ENCODE measurements at regions not wholly inside any gene's neighbourhood (a gene's known extent, or its start where the extent isn't known, plus 50 kb on each side); places are given as distances from the start of the nearest gene placed in this dataset.

DNA sequence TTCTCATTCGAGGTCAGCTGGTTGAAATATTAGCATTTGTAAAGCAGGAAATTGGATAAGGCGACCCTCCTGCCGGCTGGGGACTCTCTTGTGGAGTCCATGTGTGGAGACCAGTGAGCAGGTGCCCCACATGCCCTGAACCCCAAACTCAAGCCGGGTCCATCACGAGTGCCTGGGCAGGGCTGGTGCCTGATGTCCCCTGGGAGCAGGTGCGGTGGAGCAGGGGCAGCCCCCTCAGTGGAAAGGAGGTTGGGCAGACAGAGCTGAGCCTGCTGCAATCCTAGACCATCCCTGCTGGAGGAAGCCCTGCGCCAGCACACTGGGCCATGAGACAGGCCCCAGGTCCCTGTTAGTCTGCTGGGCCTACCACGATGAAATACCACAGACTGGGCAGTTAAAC lies 395.6 kb downstream of the NPHP4 start:
- TF ChIP-seq, protein P1, sequence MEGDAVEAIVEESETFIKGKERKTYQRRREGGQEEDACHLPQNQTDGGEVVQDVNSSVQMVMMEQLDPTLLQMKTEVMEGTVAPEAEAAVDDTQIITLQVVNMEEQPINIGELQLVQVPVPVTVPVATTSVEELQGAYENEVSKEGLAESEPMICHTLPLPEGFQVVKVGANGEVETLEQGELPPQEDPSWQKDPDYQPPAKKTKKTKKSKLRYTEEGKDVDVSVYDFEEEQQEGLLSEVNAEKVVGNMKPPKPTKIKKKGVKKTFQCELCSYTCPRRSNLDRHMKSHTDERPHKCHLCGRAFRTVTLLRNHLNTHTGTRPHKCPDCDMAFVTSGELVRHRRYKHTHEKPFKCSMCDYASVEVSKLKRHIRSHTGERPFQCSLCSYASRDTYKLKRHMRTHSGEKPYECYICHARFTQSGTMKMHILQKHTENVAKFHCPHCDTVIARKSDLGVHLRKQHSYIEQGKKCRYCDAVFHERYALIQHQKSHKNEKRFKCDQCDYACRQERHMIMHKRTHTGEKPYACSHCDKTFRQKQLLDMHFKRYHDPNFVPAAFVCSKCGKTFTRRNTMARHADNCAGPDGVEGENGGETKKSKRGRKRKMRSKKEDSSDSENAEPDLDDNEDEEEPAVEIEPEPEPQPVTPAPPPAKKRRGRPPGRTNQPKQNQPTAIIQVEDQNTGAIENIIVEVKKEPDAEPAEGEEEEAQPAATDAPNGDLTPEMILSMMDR (conservative IDR thresholded peaks at IDR 0.05; ENCODE audit: low read length) = no peak
- DNase-seq (ENCODE audit: low read depth) = no peak
- H3K4me3 ChIP-seq (ENCODE audit: low read length) = no peak overlapping the region

DNA sequence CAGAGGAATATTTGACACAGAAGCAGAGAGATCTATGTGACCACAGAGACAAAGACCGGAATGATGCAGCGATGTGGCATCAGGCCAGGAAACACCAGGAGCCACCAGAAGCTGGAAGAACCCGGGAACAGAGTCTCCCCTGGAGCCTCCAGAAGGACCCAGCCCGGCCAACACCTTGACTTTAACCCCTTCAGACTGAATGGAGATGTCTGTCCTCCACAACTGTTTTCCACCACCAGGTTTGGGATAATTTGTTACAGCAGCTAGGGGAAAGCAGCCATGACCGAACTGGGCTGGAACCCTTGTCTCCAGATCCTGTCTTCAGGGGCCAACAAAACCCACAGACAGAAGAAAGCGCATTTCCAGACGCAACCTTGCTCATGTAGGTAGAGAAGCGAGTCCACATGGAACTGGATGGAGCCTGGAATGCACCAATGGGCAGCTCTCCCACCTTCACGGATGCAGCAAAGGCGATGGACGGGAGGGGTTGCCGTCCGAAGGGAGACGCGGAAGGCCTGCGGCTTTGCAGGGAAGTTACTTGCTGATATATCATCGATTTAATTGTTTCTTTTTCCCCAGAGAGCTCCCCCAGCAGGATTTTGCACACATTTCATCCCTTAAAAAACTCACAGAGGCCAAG lies 396.6 kb downstream of the NPHP4 start:
- TF ChIP-seq, protein P1 (conservative IDR thresholded peaks at IDR 0.05; ENCODE audit: low read length) = no peak
- H3K4me3 ChIP-seq (ENCODE audit: low read length) = no peak overlapping the region
- no peak for DNase-seq (ENCODE audit: low read depth)

DNA sequence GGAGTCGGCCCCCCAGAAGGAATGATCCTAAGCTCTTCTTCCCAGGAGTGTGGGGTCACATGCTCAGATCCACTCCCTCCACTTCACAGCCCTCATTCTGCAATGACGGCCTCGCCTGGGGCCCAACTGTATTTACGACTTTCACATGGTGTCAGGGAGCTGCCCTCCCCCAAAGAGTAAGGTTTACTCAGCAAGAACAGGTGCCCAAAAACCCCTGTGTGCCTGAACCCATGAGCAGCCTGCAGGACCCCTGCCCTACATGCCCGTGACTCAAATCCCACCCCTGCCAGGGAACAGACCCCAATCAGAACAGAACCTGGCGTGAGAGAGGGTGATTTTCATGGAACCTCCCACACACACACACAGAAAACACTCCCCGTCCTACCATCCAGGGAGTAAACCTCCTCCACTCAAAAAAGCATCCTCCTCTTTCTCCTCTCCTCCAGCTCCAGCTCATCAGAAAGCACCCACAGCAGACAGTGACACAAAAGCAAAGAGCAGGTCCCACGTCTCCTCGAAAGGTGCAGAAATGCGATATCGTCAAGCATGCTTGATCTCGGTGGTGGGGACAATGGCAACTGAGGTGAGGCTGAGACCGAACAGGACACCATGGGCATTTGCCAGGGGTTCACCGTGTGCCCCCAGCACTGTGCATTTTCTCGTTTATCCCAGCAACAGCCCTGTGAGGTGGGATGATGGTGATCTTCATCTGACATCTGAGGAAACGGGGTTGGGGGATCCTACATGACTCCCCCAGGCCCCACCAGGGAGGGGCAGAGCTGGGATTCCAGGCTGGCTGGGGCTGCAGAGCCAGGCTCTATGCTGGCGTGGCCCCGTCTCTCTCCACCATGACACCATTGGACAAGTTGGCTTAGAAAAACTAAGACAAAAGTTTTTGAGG lies 397.9 kb downstream of the NPHP4 start:
- TF ChIP-seq, protein P1 (conservative IDR thresholded peaks at IDR 0.05; ENCODE audit: low read length) = no peak
- H3K4me3 ChIP-seq (ENCODE audit: low read length) = no peak overlapping the region
- no peak for DNase-seq (ENCODE audit: low read depth)

DNA sequence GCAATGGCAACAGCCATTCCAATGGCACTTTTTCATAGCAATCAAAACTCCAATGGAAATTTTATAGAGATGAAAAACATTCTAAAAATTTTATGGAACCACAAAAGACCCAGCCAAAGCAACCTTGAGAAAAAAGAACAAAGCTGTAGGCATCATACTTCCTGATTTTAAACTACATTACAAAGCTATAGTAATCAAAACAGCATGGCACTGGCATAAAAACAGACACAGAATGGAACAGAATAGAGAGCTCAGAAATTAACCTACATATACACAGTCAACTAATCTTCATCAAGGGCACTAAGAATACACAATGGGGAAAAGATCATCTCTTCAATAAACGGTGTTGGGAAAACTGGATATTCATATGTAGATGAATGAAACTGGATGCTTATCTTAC lies 401.5 kb downstream of the NPHP4 start:
- H3K4me3 ChIP-seq (ENCODE audit: low read length) = no peak overlapping the region
- TF ChIP-seq, protein P1 (conservative IDR thresholded peaks at IDR 0.05; ENCODE audit: low read length) = no peak
- no peak for DNase-seq (ENCODE audit: low read depth)

DNA sequence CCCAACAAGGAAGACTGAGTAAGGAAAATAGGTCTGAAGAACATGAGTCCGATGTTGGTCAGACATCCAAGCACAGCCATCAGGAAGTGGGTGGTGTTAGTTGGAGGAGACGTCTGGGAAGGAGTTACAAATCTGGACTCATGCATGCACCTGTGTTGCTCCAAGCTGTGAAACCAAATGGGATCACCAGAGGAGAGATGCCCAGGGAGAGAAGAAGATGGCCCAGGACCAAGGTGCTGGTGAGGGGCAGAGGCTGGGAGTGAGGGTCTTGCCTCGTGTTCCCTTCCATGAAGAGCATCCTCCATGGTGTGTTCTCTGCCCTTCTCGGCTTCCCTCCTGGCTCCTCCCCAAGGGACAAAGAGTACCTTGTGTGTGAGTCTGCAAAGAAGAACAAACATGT lies 405.6 kb downstream of the NPHP4 start:
- no peak for DNase-seq (ENCODE audit: low read depth)
- H3K4me3 ChIP-seq (ENCODE audit: low read length) = no peak overlapping the region
- TF ChIP-seq, protein P1 (conservative IDR thresholded peaks at IDR 0.05; ENCODE audit: low read length) = no peak

DNA sequence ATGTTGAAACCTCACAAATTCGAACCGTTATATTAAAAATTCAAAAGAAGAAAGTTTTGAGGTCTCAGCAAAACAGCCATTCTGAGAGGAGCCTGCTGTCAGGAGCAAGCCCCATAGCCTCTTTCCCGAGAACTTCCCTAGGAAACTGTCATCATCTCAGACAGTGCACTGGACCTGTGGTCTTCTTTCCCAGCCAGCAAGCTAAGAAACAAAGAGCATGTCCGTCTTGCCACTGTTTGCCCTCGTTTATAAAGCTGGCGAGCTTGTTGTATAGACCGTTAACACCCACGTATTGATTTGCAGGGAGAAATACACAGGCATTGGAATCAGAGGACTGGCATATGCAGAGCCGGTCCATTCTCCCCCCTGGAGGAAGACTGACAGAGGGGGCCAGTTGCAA lies 407.0 kb downstream of the NPHP4 start:
- no peak for DNase-seq (ENCODE audit: low read depth)
- no peak overlapping the region for H3K4me3 ChIP-seq (ENCODE audit: low read length)
- TF ChIP-seq, protein P1 (conservative IDR thresholded peaks at IDR 0.05; ENCODE audit: low read length) = no peak

DNA sequence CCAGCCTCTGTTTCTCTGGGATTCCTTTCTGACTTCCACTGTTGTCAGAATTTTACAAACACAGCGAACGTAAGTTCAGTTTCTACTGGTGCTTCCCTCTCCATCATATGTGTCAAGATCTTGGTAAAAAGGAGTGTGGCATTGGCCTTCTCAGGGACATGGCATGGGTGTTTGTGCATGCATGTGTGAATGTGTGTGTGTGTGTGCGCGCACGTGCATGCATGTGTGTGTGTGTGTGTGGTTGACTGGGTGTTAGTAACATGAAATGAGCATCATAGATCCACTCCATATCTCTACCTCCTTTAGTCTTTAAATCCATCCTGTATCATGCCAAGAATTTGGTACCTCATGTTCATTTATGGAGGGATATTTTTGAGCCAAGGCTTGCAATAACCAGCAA lies 411.3 kb downstream of the NPHP4 start:
- TF ChIP-seq, protein P1 (conservative IDR thresholded peaks at IDR 0.05; ENCODE audit: low read length) = no peak
- H3K4me3 ChIP-seq (ENCODE audit: low read length) = no peak overlapping the region
- DNase-seq (ENCODE audit: low read depth) = no peak
